Stimulated activated CD4-positive, alpha-beta T cell treated with anti-CD3 and anti-CD28 coated beads, Interleukin-15, amount 100 ng/mL, for 1 hour (primary cell): ENCODE measurements at regions not wholly inside any gene's neighbourhood (a gene's known extent, or its start where the extent isn't known, plus 50 kb on each side); places are given as distances from the start of the nearest gene placed in this dataset.

Source experiments
- DNase-seq, 2 donors: peaks; one replicate each; pipeline ENCODE4 v3.0.0-alpha.2; 2020; ENCODE audit warnings: low read depth in 1 of 2, low spot score in 1 of 2

- DNase-seq: no peak
Measured at GRCh38 chr6:164502833-164503232, 806.6 kb downstream of the C6orf118 start.

- DNase-seq: no peak
Measured at GRCh38 chr6:164495882-164496495, 813.4 kb downstream of the C6orf118 start.

- DNase-seq: no peak
Measured at GRCh38 chr6:164478426-164478825, 831.0 kb downstream of the C6orf118 start.

GRCh38 chr6:164477790-164478189 is 831.6 kb downstream of the C6orf118 start:
- no peak for DNase-seq

- no peak for DNase-seq
Measured at GRCh38 chr6:164477101-164477500, 832.3 kb downstream of the C6orf118 start.

GRCh38 chr6:164469276-164469949 is 840.0 kb downstream of the C6orf118 start:
- no peak for DNase-seq

- no peak for DNase-seq
Measured at GRCh38 chr6:164455835-164456234, 853.6 kb downstream of the C6orf118 start.

GRCh38 chr6:164453835-164454234 is 855.6 kb downstream of the C6orf118 start:
- no peak for DNase-seq

GRCh38 chr6:164442572-164442971 is 866.8 kb downstream of the C6orf118 start:
- DNase-seq: no peak

- DNase-seq: no peak
Measured at GRCh38 chr6:164439331-164439730, 870.1 kb downstream of the C6orf118 start.

- DNase-seq: no peak
Measured at GRCh38 chr6:164436976-164437375, 872.4 kb downstream of the C6orf118 start.

GRCh38 chr6:164427728-164428402 is 881.5 kb downstream of the C6orf118 start:
- no peak for DNase-seq

GRCh38 chr6:164424489-164424888 is 884.9 kb downstream of the C6orf118 start:
- DNase-seq: no peak

GRCh38 chr6:164419099-164419498 is 890.3 kb downstream of the C6orf118 start:
- no peak for DNase-seq

- DNase-seq: no peak
Measured at GRCh38 chr6:164418262-164418588, 891.2 kb downstream of the C6orf118 start.

- DNase-seq: no peak
Measured at GRCh38 chr6:164417537-164418261, 891.7 kb downstream of the C6orf118 start.

GRCh38 chr6:164415832-164416563 is 893.4 kb downstream of the C6orf118 start:
- DNase-seq: no peak

GRCh38 chr6:164414695-164415094 is 894.7 kb downstream of the C6orf118 start:
- DNase-seq: no peak

GRCh38 chr6:164412566-164412965 is 896.8 kb downstream of the C6orf118 start:
- no peak for DNase-seq

- DNase-seq: no peak
Measured at GRCh38 chr6:164410017-164410416, 899.4 kb downstream of the C6orf118 start.

- no peak for DNase-seq
Measured at GRCh38 chr6:164409309-164410009, 899.9 kb downstream of the C6orf118 start.
